CMK (cell line): ENCODE measurements at regions not wholly inside any gene's neighbourhood (a gene's known extent, or its start where the extent isn't known, plus 50 kb on each side); places are given as distances from the start of the nearest gene placed in this dataset.

Source experiments
- DNase-seq: peaks from one replicate; pipeline ENCODE4 v3.0.0-alpha.2; 2010; ENCODE audit warnings: low read depth

- DNase-seq: no peak
Measured at GRCh38 chr7:155992974-155993373, 180.7 kb upstream of the SHH start.

- no peak for DNase-seq
Measured at GRCh38 chr7:155992538-155992937, 180.3 kb upstream of the SHH start.

GRCh38 chr7:155992107-155992506 is 179.8 kb upstream of the SHH start:
- no peak for DNase-seq

DNA sequence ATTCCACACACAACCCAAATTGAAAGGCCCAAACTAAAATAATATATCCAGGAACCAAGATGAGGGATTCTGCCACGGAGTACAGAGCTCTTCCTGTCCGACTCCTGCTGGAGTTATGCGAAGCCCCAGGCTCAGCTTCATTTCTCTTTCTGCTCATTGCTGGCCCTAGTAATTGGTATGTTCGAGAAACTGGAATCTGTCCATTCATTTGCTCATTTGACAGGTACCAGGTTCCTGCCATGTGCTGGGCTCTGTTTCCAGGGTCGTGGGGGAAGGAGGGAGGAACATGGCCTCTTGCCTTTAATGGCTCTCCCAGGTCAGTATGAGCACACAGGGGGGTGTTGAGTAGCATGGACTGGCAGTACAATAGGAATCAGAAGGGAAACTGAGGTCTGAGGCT is 179.2 kb upstream of the SHH start:
- no peak for DNase-seq

GRCh38 chr7:155988416-155988815 is 176.2 kb upstream of the SHH start:
- DNase-seq: no peak

GRCh38 chr7:155987681-155988235 is 175.5 kb upstream of the SHH start:
- DNase-seq: no peak

DNA sequence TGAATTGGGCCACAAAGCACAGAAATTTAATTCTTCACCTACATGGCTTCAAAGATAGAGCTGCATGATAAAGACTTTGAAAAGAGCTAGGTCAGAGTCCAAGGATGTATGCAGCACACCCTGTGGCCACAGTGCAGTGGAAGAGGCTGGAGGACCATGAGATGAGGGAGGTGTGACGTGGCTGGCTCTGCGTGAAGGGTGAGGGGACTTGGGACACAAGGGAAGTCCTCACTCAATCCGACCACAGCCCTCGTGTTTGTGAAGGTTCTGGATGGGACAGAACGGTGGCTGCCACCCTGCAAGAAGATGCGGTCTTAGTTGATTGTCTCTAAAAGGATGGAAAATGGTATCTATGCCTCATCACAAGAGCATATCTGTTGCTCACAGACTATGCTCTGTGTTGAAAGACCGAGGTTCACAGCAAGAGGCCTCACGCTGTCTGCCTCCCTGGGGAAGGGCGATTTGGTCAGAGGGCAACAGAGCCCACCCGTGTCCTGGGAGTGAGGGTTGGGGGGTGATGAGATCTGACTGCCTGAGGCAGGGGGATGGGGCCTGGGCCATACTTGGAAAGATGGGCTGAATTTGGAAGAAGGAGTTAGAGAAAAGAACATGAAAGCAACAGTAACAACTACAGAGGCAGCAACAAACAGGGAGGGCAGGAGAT is 174.4 kb upstream of the SHH start:
- no peak for DNase-seq

GRCh38 chr7:155985518-155986250 is 173.4 kb upstream of the SHH start:
- no peak for DNase-seq

DNA sequence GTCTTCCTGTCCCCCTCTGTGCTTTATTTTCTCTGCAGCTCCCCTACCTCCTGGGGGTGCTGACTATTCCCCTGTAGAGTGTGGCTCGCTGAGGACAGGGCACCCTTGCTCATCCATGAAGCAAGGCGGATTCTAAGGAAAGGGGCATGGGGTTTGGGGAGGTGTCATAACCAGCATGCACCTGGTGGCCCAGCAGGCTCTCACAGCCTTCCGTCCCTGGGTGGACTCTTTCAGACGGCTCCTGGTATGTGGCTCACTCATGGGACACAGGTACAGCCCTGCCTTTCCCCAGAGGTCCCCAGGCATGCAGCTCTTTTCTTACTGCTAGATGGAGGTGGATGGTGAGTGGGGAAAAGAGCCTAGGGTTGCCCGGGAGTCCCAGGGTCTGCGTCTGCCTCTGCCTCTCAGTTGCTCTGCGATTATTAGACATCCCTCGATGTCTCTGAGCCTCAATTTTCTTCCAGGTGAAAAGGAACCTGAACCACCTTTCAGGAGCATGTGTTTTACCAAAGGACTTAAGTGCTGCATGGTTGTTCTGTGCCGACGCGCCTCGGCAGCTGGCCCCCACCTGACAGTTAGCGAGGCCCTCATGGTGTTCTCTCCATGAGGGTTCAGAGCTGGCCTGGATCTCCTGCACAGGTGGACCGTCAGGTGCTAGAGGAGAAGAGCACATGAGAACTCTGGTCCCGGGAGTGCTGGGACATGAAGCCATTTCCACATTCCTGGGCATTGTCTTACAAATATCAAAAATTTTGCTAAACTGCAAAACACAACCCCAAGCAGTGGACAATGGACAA is 172.5 kb upstream of the SHH start:
- no peak for DNase-seq

- no peak for DNase-seq
Measured at GRCh38 chr7:155984028-155984580, 171.8 kb upstream of the SHH start.

- DNase-seq: no peak
Measured at GRCh38 chr7:155983176-155983815, 171.0 kb upstream of the SHH start.

GRCh38 chr7:155981703-155982102 is 169.4 kb upstream of the SHH start:
- no peak for DNase-seq

DNA sequence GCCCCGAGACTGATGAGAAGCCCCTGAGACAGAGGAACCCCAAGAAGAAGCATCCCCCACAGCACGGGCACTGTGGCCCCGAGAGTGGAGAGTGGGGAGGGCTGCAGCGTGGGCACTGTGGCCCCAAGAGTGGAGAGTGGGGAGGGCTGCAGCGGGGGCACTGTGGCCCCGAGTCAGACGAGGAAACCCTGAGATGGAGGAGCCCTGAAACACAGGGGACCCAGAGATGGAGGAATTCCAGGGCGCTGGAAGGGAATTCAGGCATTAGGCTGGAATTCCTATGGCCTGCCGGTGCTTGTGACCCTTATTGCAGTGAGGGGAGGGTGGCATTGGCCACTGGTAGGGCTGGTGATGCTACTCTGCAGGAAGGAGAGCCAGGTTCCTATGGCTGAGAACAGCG is 168.6 kb upstream of the SHH start:
- DNase-seq: no peak

- DNase-seq: no peak
Measured at GRCh38 chr7:155979994-155980393, 167.7 kb upstream of the SHH start.

GRCh38 chr7:155979566-155979965 is 167.3 kb upstream of the SHH start:
- no peak for DNase-seq

DNA sequence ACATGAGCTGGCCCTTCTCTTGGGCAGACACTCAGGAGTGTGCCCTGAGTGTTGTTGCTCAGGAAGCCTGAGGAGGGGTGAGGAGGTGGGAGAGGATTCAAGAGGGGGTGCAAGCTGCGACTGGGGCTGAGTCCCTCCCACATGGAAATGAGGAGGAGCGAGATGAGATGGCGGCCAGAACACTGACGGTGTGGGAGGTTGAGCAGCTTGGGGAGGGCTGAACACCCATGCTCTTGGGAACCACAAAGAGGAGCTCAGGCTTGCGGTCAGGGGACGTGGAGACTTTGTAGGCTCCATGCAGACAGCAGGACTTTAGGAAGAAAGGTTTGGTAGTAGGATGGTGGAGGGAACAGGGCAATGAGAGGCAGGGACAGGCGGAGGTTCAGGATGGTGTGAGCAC is 163.2 kb upstream of the SHH start:
- DNase-seq: no peak

DNA sequence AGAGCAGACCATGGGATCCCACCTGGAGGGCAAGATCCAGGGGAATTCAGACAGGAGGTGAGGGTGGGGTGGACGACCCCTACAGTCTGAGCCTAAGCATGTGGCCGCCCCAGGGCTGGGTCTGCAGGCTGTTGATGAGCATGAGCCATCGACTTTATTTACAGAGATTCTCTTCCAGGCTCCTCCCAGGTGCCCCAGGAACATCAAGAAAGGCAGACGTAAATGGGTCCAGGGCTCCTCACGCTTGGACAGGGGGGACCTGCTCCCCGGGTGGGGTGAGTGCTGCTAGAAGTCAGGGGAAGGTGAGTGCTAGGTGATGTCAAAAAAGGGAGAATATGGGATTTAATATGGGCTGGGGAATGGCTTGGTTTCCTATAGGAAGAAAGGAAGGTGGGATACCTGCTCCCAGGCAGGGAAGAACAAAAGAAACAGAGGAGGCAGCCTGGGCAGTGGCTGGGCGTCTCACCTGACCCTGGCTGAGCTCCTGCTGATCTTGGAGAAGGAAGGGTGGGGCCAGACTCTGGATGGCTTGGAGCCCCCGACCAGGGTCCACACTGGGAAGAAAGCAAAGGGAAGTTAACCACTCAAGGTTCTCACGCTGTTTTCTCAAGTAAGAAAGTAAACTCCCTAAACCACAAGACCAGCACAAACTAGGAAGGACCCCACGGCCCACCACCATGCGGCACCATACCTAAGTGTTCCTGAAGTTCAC is 162.1 kb upstream of the SHH start:
- no peak for DNase-seq

DNA sequence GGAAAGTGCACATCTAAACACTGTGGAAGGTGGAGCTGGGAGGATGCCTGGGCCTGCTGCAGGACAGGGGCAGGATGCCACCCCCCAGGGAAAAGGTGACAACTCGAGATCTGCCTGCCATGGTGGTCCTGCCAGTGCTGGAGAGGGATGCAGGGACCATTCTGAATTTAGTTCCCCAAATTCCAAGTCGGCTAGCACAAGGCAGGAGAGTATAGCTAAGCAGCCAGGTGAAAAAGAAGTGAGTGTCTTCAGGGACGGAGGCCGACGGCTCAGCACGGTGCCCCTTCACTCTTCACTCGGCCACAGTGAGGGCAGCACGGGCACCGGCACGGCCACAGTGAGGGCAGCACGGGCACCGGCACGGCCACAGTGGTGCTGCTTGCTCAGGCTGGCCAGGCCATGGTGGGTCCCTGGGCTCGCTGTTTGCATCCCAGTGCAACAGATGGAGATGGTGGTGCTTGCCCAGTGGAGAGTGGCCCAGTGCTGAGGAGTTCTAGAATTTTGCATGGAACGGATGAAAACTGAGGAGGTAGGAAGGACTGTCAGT is 161.3 kb upstream of the SHH start:
- DNase-seq: no peak

- no peak for DNase-seq
Measured at GRCh38 chr7:155972651-155973390, 160.6 kb upstream of the SHH start.

DNA sequence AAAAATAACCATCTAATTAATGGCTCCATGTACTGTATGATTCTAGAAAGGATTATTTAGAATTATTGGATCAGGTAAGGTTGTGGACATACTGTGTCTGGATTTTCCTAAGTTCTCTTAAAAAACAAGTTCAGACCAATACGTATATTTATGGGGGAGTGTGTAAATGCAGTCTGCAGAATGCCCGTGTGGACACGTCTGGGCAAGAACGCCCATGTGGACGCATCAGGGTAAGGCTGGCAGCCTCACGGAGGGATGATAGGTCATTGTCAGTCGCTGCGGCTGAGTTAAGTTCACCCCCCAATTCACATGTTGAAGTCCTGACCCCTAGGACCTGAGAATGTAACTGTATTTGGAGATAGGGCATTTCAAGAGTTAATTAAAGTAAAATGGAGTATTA is 160.0 kb upstream of the SHH start:
- DNase-seq: no peak
